ENCODE measurements at regions not wholly inside any gene's neighbourhood (a gene's known extent, or its start where the extent isn't known, plus 50 kb on each side); places are given as distances from the start of the nearest gene placed in this dataset.
"Not testable (repeated sequence)": the region's sequence is repeated elsewhere in the genome, so short reads cannot be mapped to it uniquely, and the experiment has no call there.

- H3K4me3 Mint-ChIP-seq; H3K36me3 ChIP-seq (ENCODE audit: insufficient read depth, low read length); intact Hi-C loops (cut with micrococcal nuclease); H3K4me1 Mint-ChIP-seq; H3K9me3 Mint-ChIP-seq; H3K27me3 Mint-ChIP-seq; H3K27ac ChIP-seq (ENCODE audit: low read depth, low read length); H3K4me3 ChIP-seq (ENCODE audit: low read length in 2 of 2); POLR2A ChIA-PET (ENCODE audit: partially characterized antibody); H3K27ac Mint-ChIP-seq; DNase-seq; H3K4me1 ChIP-seq (ENCODE audit: insufficient read depth, low read length); H3K36me3 Mint-ChIP-seq; H3K9me3 ChIP-seq (ENCODE audit: control insufficient read depth in 1 of 2, low read length in 2 of 2); H3K27me3 ChIP-seq (ENCODE audit: insufficient read depth, low read length); CTCF ChIA-PET (ENCODE audit: partially characterized antibody): not testable (repeated sequence)
These were observed 186.9 kb upstream of the HMHB1 start for GRCh38 chr5:143625048-143625447.

GRCh38 chr5:143624465-143624864, 187.5 kb upstream of the HMHB1 start:
- H3K27ac Mint-ChIP-seq = no peak overlapping the region
- H3K4me3 Mint-ChIP-seq = no peak overlapping the region
- intact Hi-C loops (cut with micrococcal nuclease) = no loop called here
- Histone ChIP-seq H3K27ac (ENCODE audit: low read depth, low read length) (no peak overlapping the region), H3K27me3 (ENCODE audit: insufficient read depth, low read length) (no peaks in the 10 kb centered on the region), H3K36me3 (ENCODE audit: insufficient read depth, low read length) (no peaks in the 10 kb centered on the region), H3K4me3 (ENCODE audit: low read length in 2 of 2) (no peak overlapping the region), H3K9me3 (ENCODE audit: control insufficient read depth in 1 of 2, low read length in 2 of 2) (no peaks in the 10 kb centered on the region), H3K4me1 (ENCODE audit: insufficient read depth, low read length) (no peaks in the 10 kb centered on the region)
- peaks cover 0 to 4% (median 2%) of the 10 kb centered on the region in 8 donors for H3K9me3 Mint-ChIP-seq
- H3K27me3 Mint-ChIP-seq = peaks cover 0 to 4% of the 10 kb centered on the region in 2 donors
- no peaks in the 10 kb centered on the region for H3K4me1 Mint-ChIP-seq
- ChIA-PET CTCF (ENCODE audit: partially characterized antibody) (no interaction called here), POLR2A (ENCODE audit: partially characterized antibody) (no interaction called here)
- no peak for DNase-seq
- no peaks in the 10 kb centered on the region for H3K36me3 Mint-ChIP-seq

GRCh38 chr5:143619040-143619439, 192.9 kb upstream of the HMHB1 start:
- Mint-ChIP-seq H3K4me1 (no peaks in the 10 kb centered on the region), H3K27me3 (peaks cover 2 to 9% of the 10 kb centered on the region in 2 donors), H3K36me3 (no peaks in the 10 kb centered on the region), H3K27ac (no peak overlapping the region), H3K9me3 (peaks cover 0 to 5% (median 0%) of the 10 kb centered on the region in 8 donors), H3K4me3 (no peak overlapping the region)
- ChIA-PET POLR2A (ENCODE audit: partially characterized antibody) (no interaction called here), CTCF (ENCODE audit: partially characterized antibody) (no interaction called here)
- no peak for DNase-seq
- Histone ChIP-seq H3K27ac (ENCODE audit: low read depth, low read length) (no peak overlapping the region), H3K4me3 (ENCODE audit: low read length in 2 of 2) (no peak overlapping the region), H3K4me1 (ENCODE audit: insufficient read depth, low read length) (no peaks in the 10 kb centered on the region), H3K36me3 (ENCODE audit: insufficient read depth, low read length) (no peaks in the 10 kb centered on the region), H3K9me3 (ENCODE audit: control insufficient read depth in 1 of 2, low read length in 2 of 2) (no peaks in the 10 kb centered on the region), H3K27me3 (ENCODE audit: insufficient read depth, low read length) (no peaks in the 10 kb centered on the region)
- intact Hi-C loops (cut with micrococcal nuclease) = no loop called here

GRCh38 chr5:143618141-143618540, 193.8 kb upstream of the HMHB1 start:
- H3K9me3 Mint-ChIP-seq = peaks cover 0 to 5% (median 0%) of the 10 kb centered on the region in 8 donors
- no peak overlapping the region for H3K4me3 Mint-ChIP-seq
- H3K27me3 ChIP-seq (ENCODE audit: insufficient read depth, low read length) = no peaks in the 10 kb centered on the region
- H3K36me3 ChIP-seq (ENCODE audit: insufficient read depth, low read length) = no peaks in the 10 kb centered on the region
- H3K36me3 Mint-ChIP-seq = no peaks in the 10 kb centered on the region
- intact Hi-C loops (cut with micrococcal nuclease) = no loop called here
- POLR2A ChIA-PET (ENCODE audit: partially characterized antibody) = no interaction called here
- H3K4me3 ChIP-seq (ENCODE audit: low read length in 2 of 2) = no peak overlapping the region
- no peaks in the 10 kb centered on the region for H3K9me3 ChIP-seq (ENCODE audit: control insufficient read depth in 1 of 2, low read length in 2 of 2)
- no peaks in the 10 kb centered on the region for H3K4me1 ChIP-seq (ENCODE audit: insufficient read depth, low read length)
- H3K4me1 Mint-ChIP-seq = no peaks in the 10 kb centered on the region
- peaks cover 2 to 9% of the 10 kb centered on the region in 2 donors for H3K27me3 Mint-ChIP-seq
- no peak overlapping the region for H3K27ac Mint-ChIP-seq
- CTCF ChIA-PET (ENCODE audit: partially characterized antibody) = no interaction called here
- DNase-seq = no peak
- no peak overlapping the region for H3K27ac ChIP-seq (ENCODE audit: low read depth, low read length)

- no peaks in the 10 kb centered on the region for H3K36me3 ChIP-seq (ENCODE audit: insufficient read depth, low read length)
- no peak overlapping the region for H3K4me3 Mint-ChIP-seq
- H3K27ac Mint-ChIP-seq = no peak overlapping the region
- no peaks in the 10 kb centered on the region for H3K9me3 ChIP-seq (ENCODE audit: control insufficient read depth in 1 of 2, low read length in 2 of 2)
- peaks cover 2 to 5% of the 10 kb centered on the region in 2 donors for H3K27me3 Mint-ChIP-seq
- no peak overlapping the region for H3K4me3 ChIP-seq (ENCODE audit: low read length in 2 of 2)
- POLR2A ChIA-PET (ENCODE audit: partially characterized antibody) = no interaction called here
- H3K4me1 ChIP-seq (ENCODE audit: insufficient read depth, low read length) = no peaks in the 10 kb centered on the region
- H3K27ac ChIP-seq (ENCODE audit: low read depth, low read length) = no peak overlapping the region
- DNase-seq = no peak
- intact Hi-C loops (cut with micrococcal nuclease) = no loop called here
- no peaks in the 10 kb centered on the region for H3K4me1 Mint-ChIP-seq
- no peaks in the 10 kb centered on the region for H3K36me3 Mint-ChIP-seq
- peaks cover 0 to 2% (median 0%) of the 10 kb centered on the region in 8 donors for H3K9me3 Mint-ChIP-seq
- H3K27me3 ChIP-seq (ENCODE audit: insufficient read depth, low read length) = no peaks in the 10 kb centered on the region
- CTCF ChIA-PET (ENCODE audit: partially characterized antibody) = no interaction called here
These were observed 197.1 kb upstream of the HMHB1 start for GRCh38 chr5:143614831-143615230.

GRCh38 chr5:143613329-143613728, 198.6 kb upstream of the HMHB1 start:
- no peak for DNase-seq
- H3K4me3 Mint-ChIP-seq = no peak overlapping the region
- peaks cover 0 to 11% (median 3%) of the 10 kb centered on the region in 8 donors for H3K9me3 Mint-ChIP-seq
- no peaks in the 10 kb centered on the region for H3K36me3 Mint-ChIP-seq
- H3K27me3 ChIP-seq (ENCODE audit: insufficient read depth, low read length) = no peaks in the 10 kb centered on the region
- H3K27me3 Mint-ChIP-seq = peaks cover 2 to 5% of the 10 kb centered on the region in 2 donors
- H3K27ac ChIP-seq (ENCODE audit: low read depth, low read length) = no peak overlapping the region
- ChIA-PET CTCF (ENCODE audit: partially characterized antibody) (no interaction called here), POLR2A (ENCODE audit: partially characterized antibody) (no interaction called here)
- H3K9me3 ChIP-seq (ENCODE audit: control insufficient read depth in 1 of 2, low read length in 2 of 2) = no peaks in the 10 kb centered on the region
- no peak overlapping the region for H3K27ac Mint-ChIP-seq
- no peak overlapping the region for H3K4me3 ChIP-seq (ENCODE audit: low read length in 2 of 2)
- H3K4me1 Mint-ChIP-seq = no peaks in the 10 kb centered on the region
- no peaks in the 10 kb centered on the region for H3K4me1 ChIP-seq (ENCODE audit: insufficient read depth, low read length)
- no peaks in the 10 kb centered on the region for H3K36me3 ChIP-seq (ENCODE audit: insufficient read depth, low read length)
- intact Hi-C loops (cut with micrococcal nuclease) = no loop called here

DNA sequence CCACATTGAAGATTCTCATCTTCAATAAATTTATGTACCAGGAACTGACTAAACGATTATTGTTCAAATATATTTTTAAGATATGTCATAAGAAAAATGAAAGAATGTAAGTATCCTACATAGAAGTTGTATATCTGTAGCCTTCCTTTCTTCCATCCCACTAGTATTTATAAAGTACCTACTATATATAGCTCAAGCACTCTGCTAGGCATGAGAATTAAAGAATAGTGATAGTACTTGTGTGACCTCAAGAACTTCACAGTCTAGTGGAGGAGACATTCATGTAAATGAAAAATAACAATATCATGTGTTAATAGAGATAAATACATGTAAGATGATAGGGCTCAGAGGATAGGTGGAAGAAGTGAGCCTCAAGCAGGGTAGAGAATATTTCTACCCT, 201.0 kb upstream of the HMHB1 start:
- no peak for DNase-seq
- H3K27ac Mint-ChIP-seq = no peak overlapping the region
- Histone ChIP-seq H3K27ac (ENCODE audit: low read depth, low read length) (no peak overlapping the region), H3K36me3 (ENCODE audit: insufficient read depth, low read length) (no peaks in the 10 kb centered on the region), H3K4me1 (ENCODE audit: insufficient read depth, low read length) (peaks cover 6% of the 10 kb centered on the region), H3K9me3 (ENCODE audit: control insufficient read depth in 1 of 2, low read length in 2 of 2) (no peaks in the 10 kb centered on the region), H3K27me3 (ENCODE audit: insufficient read depth, low read length) (no peaks in the 10 kb centered on the region), H3K4me3 (ENCODE audit: low read length in 2 of 2) (no peak overlapping the region)
- peaks cover 0 to 2% of the 10 kb centered on the region in 2 donors for H3K27me3 Mint-ChIP-seq
- intact Hi-C loops (cut with micrococcal nuclease) = no loop called here
- peaks cover 2 to 8% (median 7%) of the 10 kb centered on the region in 4 donors for H3K4me1 Mint-ChIP-seq
- ChIA-PET POLR2A (ENCODE audit: partially characterized antibody) (no interaction called here), CTCF (ENCODE audit: partially characterized antibody) (no interaction called here)
- H3K9me3 Mint-ChIP-seq = peaks cover 0 to 11% (median 4%) of the 10 kb centered on the region in 8 donors
- no peaks in the 10 kb centered on the region for H3K36me3 Mint-ChIP-seq
- no peak overlapping the region for H3K4me3 Mint-ChIP-seq

All from CD4-positive, alpha-beta memory T cell (primary cell).